ENCODE measurements at regions not wholly inside any gene's neighbourhood (a gene's known extent, or its start where the extent isn't known, plus 50 kb on each side); places are given as distances from the start of the nearest gene placed in this dataset.

DNA sequence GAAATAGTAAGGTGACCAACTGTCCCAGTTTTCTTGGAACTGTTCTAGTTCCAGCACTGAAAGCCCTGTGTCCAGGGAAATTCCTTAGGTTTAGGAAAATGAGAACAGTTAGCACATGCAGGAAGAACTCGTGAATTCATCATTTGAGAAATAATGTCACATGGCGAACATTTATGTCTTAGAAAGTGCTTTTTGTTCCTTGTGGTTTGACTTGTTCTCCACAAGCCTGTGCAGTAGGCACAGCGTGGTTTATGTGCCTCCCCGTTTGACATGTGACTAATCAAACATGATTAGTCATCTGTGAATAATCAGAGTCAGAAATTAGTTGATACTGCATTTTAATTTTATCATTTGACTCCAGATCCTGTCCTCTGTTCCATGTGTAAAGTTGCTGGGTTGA, 556.0 kb upstream of the CPEB2 start:
- H3K4me3 ChIP-seq, result no peak overlapping the region
- no peak overlapping the region for H3K27ac ChIP-seq (replicated peaks in 1 of 4)
- WGBS, result 54% methylated on average over 4 of the region's 4 CpGs
- no peaks in the 10 kb centered on the region for H3K27me3 ChIP-seq
- no peak for DNase-seq (ENCODE audit: extremely low spot score)
- no peaks in the 10 kb centered on the region for H3K9me3 ChIP-seq
- no peak for TF ChIP-seq POLR2AphosphoS5 (IDR thresholded peaks at IDR 0.05)
- TF ChIP-seq EP300 (IDR thresholded peaks at IDR 0.05), result no peak
- TF ChIP-seq POLR2A (IDR thresholded peaks at IDR 0.05; ENCODE audit: low read depth), result no peak
- TF ChIP-seq, protein P1, sequence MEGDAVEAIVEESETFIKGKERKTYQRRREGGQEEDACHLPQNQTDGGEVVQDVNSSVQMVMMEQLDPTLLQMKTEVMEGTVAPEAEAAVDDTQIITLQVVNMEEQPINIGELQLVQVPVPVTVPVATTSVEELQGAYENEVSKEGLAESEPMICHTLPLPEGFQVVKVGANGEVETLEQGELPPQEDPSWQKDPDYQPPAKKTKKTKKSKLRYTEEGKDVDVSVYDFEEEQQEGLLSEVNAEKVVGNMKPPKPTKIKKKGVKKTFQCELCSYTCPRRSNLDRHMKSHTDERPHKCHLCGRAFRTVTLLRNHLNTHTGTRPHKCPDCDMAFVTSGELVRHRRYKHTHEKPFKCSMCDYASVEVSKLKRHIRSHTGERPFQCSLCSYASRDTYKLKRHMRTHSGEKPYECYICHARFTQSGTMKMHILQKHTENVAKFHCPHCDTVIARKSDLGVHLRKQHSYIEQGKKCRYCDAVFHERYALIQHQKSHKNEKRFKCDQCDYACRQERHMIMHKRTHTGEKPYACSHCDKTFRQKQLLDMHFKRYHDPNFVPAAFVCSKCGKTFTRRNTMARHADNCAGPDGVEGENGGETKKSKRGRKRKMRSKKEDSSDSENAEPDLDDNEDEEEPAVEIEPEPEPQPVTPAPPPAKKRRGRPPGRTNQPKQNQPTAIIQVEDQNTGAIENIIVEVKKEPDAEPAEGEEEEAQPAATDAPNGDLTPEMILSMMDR (IDR thresholded peaks at IDR 0.05), result no peak
- intact Hi-C loops (cut with DNase I), result no loop called here
- no peaks in the 10 kb centered on the region for H3K36me3 ChIP-seq
- no peaks in the 10 kb centered on the region for H3K4me1 ChIP-seq

DNA sequence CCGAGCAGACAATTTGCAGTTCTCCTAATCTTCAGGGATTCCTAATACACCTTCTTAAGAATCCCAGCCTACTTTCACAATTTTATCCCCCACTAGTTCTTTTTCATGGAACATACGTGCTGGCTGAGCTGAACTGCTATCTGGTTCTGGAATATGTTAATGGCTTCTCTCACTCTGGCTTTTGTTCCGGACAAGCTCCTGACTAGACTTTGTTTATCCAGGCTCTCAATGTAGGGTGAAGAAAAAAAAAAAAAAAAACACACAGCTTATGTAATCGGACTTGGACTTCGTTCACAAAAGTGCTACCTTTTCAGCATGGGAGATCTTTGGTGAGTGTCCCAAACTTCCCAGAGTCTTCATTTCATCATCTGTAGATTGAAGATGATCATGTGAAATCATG, 555.4 kb upstream of the CPEB2 start:
- 54% methylated on average over 5 of the region's 5 CpGs for whole genome bisulfite sequencing
- Histone ChIP-seq H3K9me3 (no peaks in the 10 kb centered on the region), H3K36me3 (no peaks in the 10 kb centered on the region), H3K27ac (replicated peaks in 1 of 4) (no peak overlapping the region), H3K27me3 (no peaks in the 10 kb centered on the region), H3K4me3 (no peak overlapping the region), H3K4me1 (no peaks in the 10 kb centered on the region)
- no peak for DNase-seq (ENCODE audit: extremely low spot score)
- TF ChIP-seq EP300 (IDR thresholded peaks at IDR 0.05) (no peak), POLR2A (IDR thresholded peaks at IDR 0.05; ENCODE audit: low read depth) (no peak), POLR2AphosphoS5 (IDR thresholded peaks at IDR 0.05) (no peak)
- TF ChIP-seq, protein P1 (IDR thresholded peaks at IDR 0.05), result no peak
- intact Hi-C loops (cut with DNase I), result no loop called here

DNA sequence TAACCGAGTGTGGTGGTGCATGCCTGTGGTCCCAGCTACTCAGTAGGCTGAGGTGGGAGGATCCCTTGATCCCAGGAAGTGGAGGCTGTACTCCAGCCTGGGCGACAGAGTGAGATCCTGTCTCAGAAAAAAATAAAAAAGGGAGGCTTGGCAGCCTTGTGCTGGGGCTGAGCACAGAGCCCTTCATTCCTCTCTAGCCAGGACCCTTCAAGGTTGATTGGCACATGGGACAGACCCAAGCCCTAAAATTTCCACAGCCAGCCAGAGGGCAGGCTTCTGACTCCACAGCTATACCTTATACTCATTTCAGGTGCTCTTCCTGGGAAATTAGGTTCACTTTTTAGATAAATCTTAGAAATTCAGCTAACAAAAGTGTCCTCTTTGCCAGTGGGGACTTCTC, 553.0 kb upstream of the CPEB2 start:
- no peak for DNase-seq (ENCODE audit: extremely low spot score)
- Histone ChIP-seq H3K27ac (replicated peaks in 1 of 4) (no peak overlapping the region), H3K9me3 (no peaks in the 10 kb centered on the region), H3K4me3 (no peak overlapping the region), H3K27me3 (no peaks in the 10 kb centered on the region), H3K36me3 (no peaks in the 10 kb centered on the region), H3K4me1 (no peaks in the 10 kb centered on the region)
- 36% methylated on average over 2 of the region's 2 CpGs for WGBS
- intact Hi-C loops (cut with DNase I), result no loop called here
- TF ChIP-seq, protein P1 (IDR thresholded peaks at IDR 0.05), result no peak
- TF ChIP-seq EP300 (IDR thresholded peaks at IDR 0.05) (no peak), POLR2A (IDR thresholded peaks at IDR 0.05; ENCODE audit: low read depth) (no peak), POLR2AphosphoS5 (IDR thresholded peaks at IDR 0.05) (no peak)

DNA sequence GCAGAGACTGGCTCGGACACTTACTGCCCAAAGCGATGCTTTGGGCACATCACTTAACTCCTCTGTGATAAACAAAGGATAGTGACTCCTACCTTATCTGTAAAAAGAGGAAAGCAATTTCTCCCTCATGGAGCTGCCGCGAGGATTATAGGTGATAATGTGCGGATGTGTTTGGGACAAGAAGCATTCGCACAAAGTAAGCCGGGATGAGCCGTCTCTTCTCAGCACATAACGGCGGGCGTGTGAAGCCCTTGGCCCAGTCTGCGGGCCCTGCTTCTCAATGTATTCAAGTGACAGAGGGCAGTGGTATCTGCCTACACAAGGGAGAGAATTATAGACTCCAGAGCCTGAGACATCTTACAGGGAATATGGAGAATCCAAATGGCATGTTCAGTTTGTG, 550.3 kb upstream of the CPEB2 start:
- intact Hi-C loops (cut with DNase I), result no loop called here
- H3K27me3 ChIP-seq, result no peaks in the 10 kb centered on the region

DNA sequence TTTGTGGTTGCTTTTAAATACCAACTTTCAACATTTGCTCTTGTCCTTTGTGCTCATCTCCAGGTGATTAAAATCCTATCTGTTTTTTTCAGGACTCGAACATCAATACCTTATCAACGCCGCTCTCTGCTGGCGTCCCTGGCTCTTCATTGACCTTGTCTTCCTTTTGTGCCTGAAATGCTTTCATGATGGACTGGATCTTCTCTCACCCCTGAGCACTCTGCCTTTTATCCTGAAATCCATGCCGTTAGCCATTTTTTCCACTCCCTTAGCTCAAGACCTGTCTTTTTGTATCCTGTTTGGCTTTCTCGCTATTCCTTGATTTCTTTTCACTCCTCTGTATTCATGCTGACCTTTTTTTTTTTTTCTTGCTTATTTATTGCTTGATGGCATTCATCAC, 549.5 kb upstream of the CPEB2 start:
- intact Hi-C loops (cut with DNase I), result no loop called here
- H3K4me1 ChIP-seq, result no peaks in the 10 kb centered on the region
- no peaks in the 10 kb centered on the region for H3K9me3 ChIP-seq
- H3K27me3 ChIP-seq, result no peaks in the 10 kb centered on the region
- no peak overlapping the region for H3K27ac ChIP-seq (replicated peaks in 1 of 4)
- no peaks in the 10 kb centered on the region for H3K36me3 ChIP-seq
- H3K4me3 ChIP-seq, result no peak overlapping the region
- 62% methylated on average over 6 of the region's 6 CpGs for WGBS
- TF ChIP-seq EP300 (IDR thresholded peaks at IDR 0.05), result no peak
- TF ChIP-seq, protein P1 (IDR thresholded peaks at IDR 0.05), result no peak
- TF ChIP-seq POLR2AphosphoS5 (IDR thresholded peaks at IDR 0.05), result no peak
- no peak for TF ChIP-seq POLR2A (IDR thresholded peaks at IDR 0.05; ENCODE audit: low read depth)
- no peak for DNase-seq (ENCODE audit: extremely low spot score)

More for the DNA sequence above, 550.3 kb upstream of the CPEB2 start:
- Histone ChIP-seq H3K9me3 (no peaks in the 10 kb centered on the region), H3K27ac (replicated peaks in 1 of 4) (no peak overlapping the region), H3K36me3 (no peaks in the 10 kb centered on the region), H3K4me3 (no peak overlapping the region), H3K4me1 (no peaks in the 10 kb centered on the region)
- WGBS, result 86% methylated on average over 12 of the region's 12 CpGs
- no peak for DNase-seq (ENCODE audit: extremely low spot score)
- no peak for TF ChIP-seq POLR2AphosphoS5 (IDR thresholded peaks at IDR 0.05)
- no peak for TF ChIP-seq EP300 (IDR thresholded peaks at IDR 0.05)
- TF ChIP-seq, protein P1 (IDR thresholded peaks at IDR 0.05), result no peak
- TF ChIP-seq POLR2A (IDR thresholded peaks at IDR 0.05; ENCODE audit: low read depth), result no peak

All from esophagus muscularis mucosa (tissue), 4 donors.